Kidney (tissue), 13 donors: ENCODE measurements at regions not wholly inside any gene's neighbourhood (a gene's known extent, or its start where the extent isn't known, plus 50 kb on each side); places are given as distances from the start of the nearest gene placed in this dataset.

Experiments used
- DNase-seq, 5 donors: peaks; one replicate each; pipeline ENCODE4 v3.0.0-alpha.2; 2013 to 2020
- FAIRE-seq: peaks from 2 replicates; lab custom pipeline; 2012; peaks lifted over from hg19 to GRCh38; lab: Jason Lieb, UNC
- H3K27ac ChIP-seq, 2 donors: one replicate each; pipeline ENCODE4 v1.7.0; 2013; ENCODE audit warnings: low read depth in 2 of 2, low read length in 2 of 2, inconsistent platforms in 1 of 2
- H3K27me3 ChIP-seq: one replicate; pipeline ENCODE4 v1.7.1; 2013; ENCODE audit warnings: low read length, inconsistent platforms; ENCODE audit not compliant: control insufficient read depth, insufficient read depth
- H3K36me3 ChIP-seq, 3 donors: one replicate each; pipeline versions ENCODE4 v1.7.0 to v1.7.1; 2013; ENCODE audit warnings: low read length in 3 of 3, control low read depth in 1 of 3, inconsistent platforms in 1 of 3; ENCODE audit not compliant: insufficient read depth in 3 of 3, control insufficient read depth in 2 of 3
- H3K4me1 ChIP-seq, 3 donors: one replicate each; pipeline versions ENCODE4 v1.7.0 to v1.7.1; 2013; ENCODE audit warnings: low read length in 3 of 3, inconsistent platforms in 1 of 3, low read depth in 1 of 3; ENCODE audit not compliant: control insufficient read depth in 2 of 3, insufficient read depth in 2 of 3
- H3K4me3 ChIP-seq, 3 donors: one replicate each; pipeline versions ENCODE4 v1.7.0 to v1.8.1; 2013; ENCODE audit warnings: low read length in 3 of 3, control low read depth in 1 of 3, inconsistent platforms in 1 of 3
- H3K9ac ChIP-seq, 3 donors: one replicate each; pipeline versions ENCODE4 v1.7.0 to v1.7.1; 2013; ENCODE audit warnings: low read length in 3 of 3, control low read depth in 1 of 3, inconsistent platforms in 1 of 3
- H3K9me3 ChIP-seq, 3 donors: one replicate each; pipeline versions ENCODE4 v1.7.0 to v1.7.1; 2013; ENCODE audit warnings: low read length in 3 of 3, control low read depth in 1 of 3, inconsistent platforms in 1 of 3; ENCODE audit not compliant: control insufficient read depth in 2 of 3, insufficient read depth in 1 of 3
- intact Hi-C: fragments of 100-400 bp; cut with DNase I; formaldehyde crosslinking; loops from one replicate; pipeline ENCODE4 v1.11.1; 2022
- TF ChIP-seq, protein P1 (sequence below): IDR thresholded peaks from 3 replicates; pipeline ENCODE4 v1.5.1; 2012; ENCODE audit warnings: mild to moderate bottlenecking, moderate library complexity, borderline replicate concordance; ENCODE audit not compliant: insufficient read depth; ENCODE audit errors: extremely low read depth
- donor health status: control.
- donor health status: control.
- donor health status: control.
- donor health status: control.
- donor health status: control.
- donor health status: DM: yes; HTN: yes; CAD: no.
- donor health status: Normal renal cell carcinoma (clear cell type).

- Histone ChIP-seq H3K36me3 (no peaks in the 10 kb centered on the region), H3K9ac (no peak overlapping the region), H3K9me3 (no peaks in the 10 kb centered on the region), H3K27ac (no peak overlapping the region), H3K4me1 (no peaks in the 10 kb centered on the region), H3K4me3 (no peak overlapping the region), H3K27me3 (no peaks in the 10 kb centered on the region)
- intact Hi-C loops = no loop called here
- TF ChIP-seq, protein P1, sequence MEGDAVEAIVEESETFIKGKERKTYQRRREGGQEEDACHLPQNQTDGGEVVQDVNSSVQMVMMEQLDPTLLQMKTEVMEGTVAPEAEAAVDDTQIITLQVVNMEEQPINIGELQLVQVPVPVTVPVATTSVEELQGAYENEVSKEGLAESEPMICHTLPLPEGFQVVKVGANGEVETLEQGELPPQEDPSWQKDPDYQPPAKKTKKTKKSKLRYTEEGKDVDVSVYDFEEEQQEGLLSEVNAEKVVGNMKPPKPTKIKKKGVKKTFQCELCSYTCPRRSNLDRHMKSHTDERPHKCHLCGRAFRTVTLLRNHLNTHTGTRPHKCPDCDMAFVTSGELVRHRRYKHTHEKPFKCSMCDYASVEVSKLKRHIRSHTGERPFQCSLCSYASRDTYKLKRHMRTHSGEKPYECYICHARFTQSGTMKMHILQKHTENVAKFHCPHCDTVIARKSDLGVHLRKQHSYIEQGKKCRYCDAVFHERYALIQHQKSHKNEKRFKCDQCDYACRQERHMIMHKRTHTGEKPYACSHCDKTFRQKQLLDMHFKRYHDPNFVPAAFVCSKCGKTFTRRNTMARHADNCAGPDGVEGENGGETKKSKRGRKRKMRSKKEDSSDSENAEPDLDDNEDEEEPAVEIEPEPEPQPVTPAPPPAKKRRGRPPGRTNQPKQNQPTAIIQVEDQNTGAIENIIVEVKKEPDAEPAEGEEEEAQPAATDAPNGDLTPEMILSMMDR = no peak
- no peak for DNase-seq
- FAIRE-seq = no peak
Measured at GRCh38 chr1:30516485-30516858, 206.9 kb downstream of the MATN1 start.

- H3K4me1 ChIP-seq = no peaks in the 10 kb centered on the region
- no peak overlapping the region for H3K27ac ChIP-seq
- H3K4me3 ChIP-seq = no peak overlapping the region
- FAIRE-seq = no peak
- intact Hi-C loops = no loop called here
- no peak overlapping the region for H3K9ac ChIP-seq
- no peaks in the 10 kb centered on the region for H3K27me3 ChIP-seq
- TF ChIP-seq, protein P1 = no peak
- DNase-seq = no peak
- no peaks in the 10 kb centered on the region for H3K36me3 ChIP-seq
- H3K9me3 ChIP-seq = no peaks in the 10 kb centered on the region
Measured at GRCh38 chr1:30515755-30516484, 207.5 kb downstream of the MATN1 start.

- no peak for FAIRE-seq
- no peaks in the 10 kb centered on the region for H3K4me1 ChIP-seq
- TF ChIP-seq, protein P1 = no peak
- no peak for DNase-seq
- no peak overlapping the region for H3K9ac ChIP-seq
- no peaks in the 10 kb centered on the region for H3K9me3 ChIP-seq
- H3K27ac ChIP-seq = no peak overlapping the region
- no peak overlapping the region for H3K4me3 ChIP-seq
- H3K27me3 ChIP-seq = no peaks in the 10 kb centered on the region
- no peaks in the 10 kb centered on the region for H3K36me3 ChIP-seq
- intact Hi-C loops = no loop called here
Measured at GRCh38 chr1:30514945-30515344, 208.4 kb downstream of the MATN1 start.

GRCh38 chr1:30514137-30514654, 209.2 kb downstream of the MATN1 start:
- H3K4me3 ChIP-seq = no peak overlapping the region
- no peaks in the 10 kb centered on the region for H3K27me3 ChIP-seq
- H3K36me3 ChIP-seq = no peaks in the 10 kb centered on the region
- DNase-seq (no peak), FAIRE-seq (no peak)
- TF ChIP-seq, protein P1 = no peak
- intact Hi-C loops = no loop called here
- H3K4me1 ChIP-seq = no peaks in the 10 kb centered on the region
- no peaks in the 10 kb centered on the region for H3K9me3 ChIP-seq
- no peak overlapping the region for H3K9ac ChIP-seq
- no peak overlapping the region for H3K27ac ChIP-seq
